ENCODE measurements at regions not wholly inside any gene's neighbourhood (a gene's known extent, or its start where the extent isn't known, plus 50 kb on each side); places are given as distances from the start of the nearest gene placed in this dataset.

DNA sequence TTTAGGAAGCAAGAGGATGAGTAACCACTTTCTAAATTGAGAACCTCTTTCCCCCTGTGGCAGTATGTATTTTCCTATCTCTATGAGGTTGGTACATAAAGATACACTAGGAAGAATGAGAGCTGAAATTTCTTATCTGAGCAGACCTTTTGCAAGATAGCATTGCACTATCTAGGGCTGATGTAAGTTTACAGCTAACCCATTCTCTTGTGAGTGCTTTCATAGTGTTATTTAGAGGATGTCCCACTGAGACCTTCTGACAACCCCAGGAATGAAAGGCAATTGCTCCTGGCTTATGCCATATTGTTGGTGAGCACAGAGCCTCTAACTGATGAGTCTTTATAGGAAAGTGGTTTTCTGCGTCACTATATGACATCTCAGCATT lies 1209.3 kb upstream of the CDH6 start:
- H3K27me3 ChIP-seq: no peaks in the 10 kb centered on the region
- TF ChIP-seq POLR2AphosphoS5 (IDR thresholded peaks at IDR 0.05) (no peak), POLR2A (IDR thresholded peaks at IDR 0.05) (no peak), EP300 (IDR thresholded peaks at IDR 0.05) (no peak)
- TF ChIP-seq, protein P1, sequence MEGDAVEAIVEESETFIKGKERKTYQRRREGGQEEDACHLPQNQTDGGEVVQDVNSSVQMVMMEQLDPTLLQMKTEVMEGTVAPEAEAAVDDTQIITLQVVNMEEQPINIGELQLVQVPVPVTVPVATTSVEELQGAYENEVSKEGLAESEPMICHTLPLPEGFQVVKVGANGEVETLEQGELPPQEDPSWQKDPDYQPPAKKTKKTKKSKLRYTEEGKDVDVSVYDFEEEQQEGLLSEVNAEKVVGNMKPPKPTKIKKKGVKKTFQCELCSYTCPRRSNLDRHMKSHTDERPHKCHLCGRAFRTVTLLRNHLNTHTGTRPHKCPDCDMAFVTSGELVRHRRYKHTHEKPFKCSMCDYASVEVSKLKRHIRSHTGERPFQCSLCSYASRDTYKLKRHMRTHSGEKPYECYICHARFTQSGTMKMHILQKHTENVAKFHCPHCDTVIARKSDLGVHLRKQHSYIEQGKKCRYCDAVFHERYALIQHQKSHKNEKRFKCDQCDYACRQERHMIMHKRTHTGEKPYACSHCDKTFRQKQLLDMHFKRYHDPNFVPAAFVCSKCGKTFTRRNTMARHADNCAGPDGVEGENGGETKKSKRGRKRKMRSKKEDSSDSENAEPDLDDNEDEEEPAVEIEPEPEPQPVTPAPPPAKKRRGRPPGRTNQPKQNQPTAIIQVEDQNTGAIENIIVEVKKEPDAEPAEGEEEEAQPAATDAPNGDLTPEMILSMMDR (IDR thresholded peaks at IDR 0.05): no peak
- no peak overlapping the region for H3K27ac ChIP-seq
- no peaks in the 10 kb centered on the region for H3K4me1 ChIP-seq
- no peaks in the 10 kb centered on the region for H3K36me3 ChIP-seq
- no peak for DNase-seq (ENCODE audit: low spot score in 2 of 2)
- 85% methylated on average over 1 of the region's 1 CpG for WGBS
- no peak overlapping the region for H3K4me3 ChIP-seq
- no peaks in the 10 kb centered on the region for H3K9me3 ChIP-seq

DNA sequence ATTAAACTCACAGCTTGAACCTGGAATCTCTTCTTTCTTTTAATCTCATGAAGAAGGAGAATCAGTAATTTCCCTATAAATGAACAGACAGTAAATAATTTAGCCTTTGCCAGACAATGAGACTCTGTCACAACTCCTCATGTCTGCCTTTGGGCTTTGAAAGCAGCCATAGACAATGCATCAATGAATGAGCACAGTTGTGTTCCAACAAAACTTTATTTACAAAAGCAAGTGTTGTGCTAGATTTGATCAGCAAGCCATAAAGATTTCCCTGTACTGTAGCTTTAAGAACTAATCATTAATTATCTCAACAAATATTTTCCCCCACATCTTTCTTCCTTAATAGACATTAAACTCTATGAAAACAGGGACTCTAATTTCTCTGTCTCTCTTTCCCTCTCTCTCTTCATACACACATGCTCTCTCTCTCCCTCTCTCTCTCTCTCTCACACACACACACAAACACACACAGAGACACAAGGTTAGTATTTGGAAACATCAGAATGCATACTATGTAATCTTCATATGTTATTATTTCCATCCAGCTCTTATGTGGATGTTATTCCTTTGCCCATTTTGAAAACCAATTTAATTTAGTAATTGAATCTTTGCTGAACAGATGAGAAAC lies 1209.8 kb upstream of the CDH6 start:
- DNase-seq (ENCODE audit: low spot score in 2 of 2): no peak
- H3K36me3 ChIP-seq: no peaks in the 10 kb centered on the region

DNA sequence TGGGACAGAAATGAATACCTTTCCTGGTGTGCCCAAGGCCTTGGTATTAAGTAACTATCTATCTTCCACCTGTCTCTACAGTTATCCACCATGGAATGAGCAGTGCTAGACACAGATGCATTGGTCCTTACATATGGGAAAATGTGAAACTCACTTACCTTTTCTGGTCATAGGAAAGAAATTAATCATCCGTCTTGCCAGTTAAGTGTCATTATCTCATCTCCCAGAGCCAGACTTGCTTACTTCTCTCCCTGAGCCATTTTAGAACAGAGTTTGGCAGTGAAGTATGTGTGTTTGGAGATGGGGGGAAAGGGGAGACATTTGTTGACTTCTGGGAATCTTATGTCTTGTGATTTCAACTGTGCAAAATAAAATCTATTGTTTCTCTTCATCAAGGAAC lies 1211.0 kb upstream of the CDH6 start:
- Histone ChIP-seq H3K9me3 (no peaks in the 10 kb centered on the region), H3K4me1 (no peaks in the 10 kb centered on the region), H3K4me3 (no peak overlapping the region), H3K27ac (no peak overlapping the region), H3K27me3 (no peaks in the 10 kb centered on the region), H3K36me3 (no peaks in the 10 kb centered on the region)
- 88% methylated on average over 1 of the region's 1 CpG for WGBS
- TF ChIP-seq POLR2AphosphoS5 (IDR thresholded peaks at IDR 0.05): no peak
- TF ChIP-seq, protein P1 (IDR thresholded peaks at IDR 0.05): no peak
- no peak for TF ChIP-seq POLR2A (IDR thresholded peaks at IDR 0.05)
- no peak for TF ChIP-seq EP300 (IDR thresholded peaks at IDR 0.05)
- DNase-seq (ENCODE audit: low spot score in 2 of 2): no peak

More for the DNA sequence above, 1209.8 kb upstream of the CDH6 start:
- Histone ChIP-seq H3K27ac (no peak overlapping the region), H3K4me1 (no peaks in the 10 kb centered on the region), H3K9me3 (no peaks in the 10 kb centered on the region), H3K27me3 (no peaks in the 10 kb centered on the region), H3K4me3 (no peak overlapping the region)
- no peak for TF ChIP-seq EP300 (IDR thresholded peaks at IDR 0.05)
- TF ChIP-seq POLR2AphosphoS5 (IDR thresholded peaks at IDR 0.05): no peak
- TF ChIP-seq, protein P1 (IDR thresholded peaks at IDR 0.05): no peak
- no peak for TF ChIP-seq POLR2A (IDR thresholded peaks at IDR 0.05)

DNA sequence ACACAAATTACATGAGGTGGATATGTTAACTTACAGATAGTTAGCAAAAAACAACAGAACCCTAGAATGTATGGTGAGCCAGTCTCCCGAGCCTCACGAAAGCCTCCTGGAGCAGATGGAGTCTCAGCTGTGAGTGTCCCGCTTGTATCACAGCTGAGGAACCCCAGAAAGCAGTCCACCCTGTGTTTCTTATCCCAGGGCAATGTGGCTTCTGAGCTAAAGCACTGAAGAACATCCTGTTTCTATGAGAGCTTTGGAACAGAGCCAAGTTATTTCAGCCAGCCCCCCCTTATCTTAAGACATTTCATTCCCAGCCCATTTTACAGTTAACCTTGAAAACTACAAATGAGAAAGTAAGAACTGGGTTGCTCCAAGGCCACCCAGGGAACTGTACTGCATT lies 1220.9 kb upstream of the CDH6 start:
- DNase-seq (ENCODE audit: low spot score in 2 of 2): no peak
- H3K27me3 ChIP-seq: no peaks in the 10 kb centered on the region
- H3K27ac ChIP-seq: no peak overlapping the region
- H3K9me3 ChIP-seq: no peaks in the 10 kb centered on the region
- TF ChIP-seq, protein P1 (IDR thresholded peaks at IDR 0.05): no peak
- TF ChIP-seq POLR2A (IDR thresholded peaks at IDR 0.05) (no peak), EP300 (IDR thresholded peaks at IDR 0.05) (no peak), POLR2AphosphoS5 (IDR thresholded peaks at IDR 0.05) (no peak)
- WGBS: 56% methylated on average over 3 of the region's 3 CpGs
- H3K36me3 ChIP-seq: no peaks in the 10 kb centered on the region
- H3K4me3 ChIP-seq: no peak overlapping the region
- H3K4me1 ChIP-seq: no peaks in the 10 kb centered on the region

DNA sequence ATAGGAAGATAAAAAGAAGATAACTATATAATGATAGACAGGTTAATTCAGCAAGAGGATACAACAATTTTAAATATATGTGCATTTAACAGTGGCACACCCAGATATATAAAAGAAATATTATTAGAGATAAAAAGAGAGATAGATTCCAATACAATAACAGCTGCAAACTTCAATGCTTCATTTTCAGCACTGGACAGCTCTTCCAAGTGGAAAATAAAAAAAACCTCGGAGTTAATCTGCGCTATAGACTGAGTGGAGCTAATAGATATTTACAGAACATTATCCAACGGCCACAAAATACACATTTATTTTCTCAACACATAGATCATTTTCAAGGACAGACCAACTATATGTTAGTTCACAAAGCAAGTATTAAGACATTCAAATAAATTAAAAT lies 1229.5 kb upstream of the CDH6 start:
- Histone ChIP-seq H3K4me1 (no peaks in the 10 kb centered on the region), H3K36me3 (no peaks in the 10 kb centered on the region), H3K9me3 (no peaks in the 10 kb centered on the region), H3K27me3 (no peaks in the 10 kb centered on the region), H3K27ac (no peak overlapping the region), H3K4me3 (no peak overlapping the region)
- TF ChIP-seq EP300 (IDR thresholded peaks at IDR 0.05) (no peak), POLR2AphosphoS5 (IDR thresholded peaks at IDR 0.05) (no peak), POLR2A (IDR thresholded peaks at IDR 0.05) (no peak)
- TF ChIP-seq, protein P1 (IDR thresholded peaks at IDR 0.05): no peak
- 44% methylated on average over 3 of the region's 3 CpGs for WGBS
- DNase-seq (ENCODE audit: low spot score in 2 of 2): no peak
